Fibroblast of lung (primary cell): ENCODE measurements at regions not wholly inside any gene's neighbourhood (a gene's known extent, or its start where the extent isn't known, plus 50 kb on each side); places are given as distances from the start of the nearest gene placed in this dataset.

ENCODE experiments used
- CTCF ChIP-seq, 2 donors: IDR thresholded peaks in 1 of 2; conservative IDR thresholded peaks in 1 of 2; 1 replicate in 1 of 2; 2 replicates in 1 of 2; pipeline ENCODE4 v1.5.1; 2011 to 2012; ENCODE audit warnings: low read length in 2 of 2, control low read depth in 1 of 2, inconsistent platforms in 1 of 2, low read depth in 1 of 2, mild to moderate bottlenecking in 1 of 2
- EZH2 ChIP-seq: IDR thresholded peaks from 2 replicates; pipeline ENCODE4 v1.5.1; 2012; ENCODE audit warnings: low read length, control low read depth, mild to moderate bottlenecking; ENCODE audit errors: missing control alignments

GRCh38 chr2:173483137-173483536, 128.5 kb downstream of the CDCA7 start:
- no peak for TF ChIP-seq CTCF (conservative IDR thresholded peaks at IDR 0.05 in 1 of 2, IDR thresholded peaks at IDR 0.05 in 1 of 2; ENCODE audit: low read depth in 1 of 2, low read length in 2 of 2)
- no peak for TF ChIP-seq EZH2
